Chondrocyte (in vitro differentiated cells): ENCODE measurements at regions not wholly inside any gene's neighbourhood (a gene's known extent, or its start where the extent isn't known, plus 50 kb on each side); places are given as distances from the start of the nearest gene placed in this dataset.
A peak's percentile ranks its signal among the peaks of the same experiment; 100 is the strongest.

Experiments used
- DNase-seq: peaks from one replicate; pipeline ENCODE4 v3.0.0; 2021; ENCODE audit warnings: mixed read lengths, low spot score
- H3K27ac Mint-ChIP-seq: one replicate; pipeline ENCODE4 v1.8.0; 2021; ENCODE audit warnings: mild to moderate bottlenecking, moderate library complexity, mixed read lengths; ENCODE audit not compliant: unreplicated experiment
- H3K27me3 Mint-ChIP-seq: 2 replicates; pipeline ENCODE4 v1.8.0; 2021; ENCODE audit warnings: low read depth, mixed read lengths
- H3K36me3 Mint-ChIP-seq: 2 replicates; pipeline ENCODE4 v1.8.0; 2021; ENCODE audit warnings: low read depth, mixed read lengths
- H3K4me1 Mint-ChIP-seq: 2 replicates; pipeline ENCODE4 v1.8.0; 2021; ENCODE audit warnings: low read depth, mild to moderate bottlenecking, mixed read lengths
- H3K4me3 Mint-ChIP-seq: one replicate; pipeline ENCODE4 v1.8.0; 2021; ENCODE audit warnings: mild to moderate bottlenecking, moderate library complexity, mixed read lengths; ENCODE audit not compliant: unreplicated experiment
- H3K9me3 Mint-ChIP-seq: 2 replicates; pipeline ENCODE4 v1.8.0; 2021; ENCODE audit warnings: low read depth, mixed read lengths
- TF ChIP-seq, protein P1 (sequence below): fragments of 200-600 bp; sonication (generic); IDR thresholded peaks from 2 replicates; pipeline ENCODE4 v1.5.0; 2021; ENCODE audit warnings: antibody characterized with exemption, mild to moderate bottlenecking, moderate library complexity

DNA sequence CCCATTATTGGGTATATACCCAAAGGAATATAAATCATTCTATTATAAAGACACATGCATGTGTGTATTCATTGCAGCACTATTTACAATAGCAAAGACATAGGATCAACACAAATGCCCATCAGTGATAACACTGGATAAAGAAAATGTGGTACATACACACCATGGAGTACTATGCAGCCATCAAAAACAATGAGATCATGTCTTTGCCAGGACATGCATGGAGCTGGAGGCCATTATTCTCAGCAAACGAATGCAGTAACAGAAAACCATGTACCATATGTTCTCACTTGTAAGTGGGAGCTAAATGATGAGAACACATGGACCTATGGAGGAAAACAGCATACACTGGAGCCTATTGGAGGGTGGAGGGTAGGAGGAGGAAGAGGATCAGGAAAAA is 402.4 kb downstream of the CSNK1G3 start:
- H3K27me3 Mint-ChIP-seq: no peaks in the 10 kb centered on the region
- no peak overlapping the region for H3K4me3 Mint-ChIP-seq
- peaks cover 17% of the 10 kb centered on the region for H3K9me3 Mint-ChIP-seq
- TF ChIP-seq, protein P1, sequence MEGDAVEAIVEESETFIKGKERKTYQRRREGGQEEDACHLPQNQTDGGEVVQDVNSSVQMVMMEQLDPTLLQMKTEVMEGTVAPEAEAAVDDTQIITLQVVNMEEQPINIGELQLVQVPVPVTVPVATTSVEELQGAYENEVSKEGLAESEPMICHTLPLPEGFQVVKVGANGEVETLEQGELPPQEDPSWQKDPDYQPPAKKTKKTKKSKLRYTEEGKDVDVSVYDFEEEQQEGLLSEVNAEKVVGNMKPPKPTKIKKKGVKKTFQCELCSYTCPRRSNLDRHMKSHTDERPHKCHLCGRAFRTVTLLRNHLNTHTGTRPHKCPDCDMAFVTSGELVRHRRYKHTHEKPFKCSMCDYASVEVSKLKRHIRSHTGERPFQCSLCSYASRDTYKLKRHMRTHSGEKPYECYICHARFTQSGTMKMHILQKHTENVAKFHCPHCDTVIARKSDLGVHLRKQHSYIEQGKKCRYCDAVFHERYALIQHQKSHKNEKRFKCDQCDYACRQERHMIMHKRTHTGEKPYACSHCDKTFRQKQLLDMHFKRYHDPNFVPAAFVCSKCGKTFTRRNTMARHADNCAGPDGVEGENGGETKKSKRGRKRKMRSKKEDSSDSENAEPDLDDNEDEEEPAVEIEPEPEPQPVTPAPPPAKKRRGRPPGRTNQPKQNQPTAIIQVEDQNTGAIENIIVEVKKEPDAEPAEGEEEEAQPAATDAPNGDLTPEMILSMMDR: no peak
- peaks cover 32% of the 10 kb centered on the region for H3K4me1 Mint-ChIP-seq
- no peak for DNase-seq
- H3K36me3 Mint-ChIP-seq: no peaks in the 10 kb centered on the region
- H3K27ac Mint-ChIP-seq: no peak overlapping the region

- Mint-ChIP-seq H3K36me3 (no peaks in the 10 kb centered on the region), H3K9me3 (no peaks in the 10 kb centered on the region), H3K4me3 (no peak overlapping the region), H3K4me1 (peaks cover 12% of the 10 kb centered on the region), H3K27me3 (no peaks in the 10 kb centered on the region), H3K27ac (no peak overlapping the region)
- DNase-seq: no peak
- TF ChIP-seq, protein P1: no peak
These were observed 395.4 kb downstream of the CSNK1G3 start for GRCh38 chr5:123907349-123907748.

GRCh38 chr5:123906698-123907295 is 394.8 kb downstream of the CSNK1G3 start:
- no peaks in the 10 kb centered on the region for H3K9me3 Mint-ChIP-seq
- TF ChIP-seq, protein P1: no peak
- H3K27me3 Mint-ChIP-seq: no peaks in the 10 kb centered on the region
- peaks cover 12% of the 10 kb centered on the region for H3K4me1 Mint-ChIP-seq
- no peak overlapping the region for H3K4me3 Mint-ChIP-seq
- H3K27ac Mint-ChIP-seq: no peak overlapping the region
- DNase-seq: no peak
- H3K36me3 Mint-ChIP-seq: no peaks in the 10 kb centered on the region

DNA sequence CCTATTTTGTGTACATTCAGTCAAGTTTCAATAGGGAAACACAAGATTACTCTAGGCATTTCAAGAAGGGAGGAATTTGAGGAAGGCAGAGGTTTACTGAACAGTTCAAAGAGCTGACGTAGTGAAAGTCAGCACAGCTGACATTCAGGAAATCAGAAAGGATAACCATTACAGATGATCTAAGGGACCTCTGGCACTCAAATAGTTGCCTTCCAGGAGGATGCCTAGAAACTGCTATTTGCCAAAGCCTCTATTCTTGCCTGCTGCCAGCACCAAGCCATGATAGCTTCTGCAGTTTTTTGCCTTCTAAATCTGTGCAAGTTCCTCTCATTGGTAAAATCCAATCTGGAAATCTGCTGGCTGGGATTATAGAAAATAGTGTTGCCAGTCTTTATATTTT is 373.1 kb downstream of the CSNK1G3 start:
- TF ChIP-seq, protein P1: no peak
- H3K27me3 Mint-ChIP-seq: no peaks in the 10 kb centered on the region
- H3K27ac Mint-ChIP-seq: no peak overlapping the region
- H3K4me1 Mint-ChIP-seq: peaks cover 25% of the 10 kb centered on the region
- no peak overlapping the region for H3K4me3 Mint-ChIP-seq
- H3K36me3 Mint-ChIP-seq: no peaks in the 10 kb centered on the region
- H3K9me3 Mint-ChIP-seq: no peaks in the 10 kb centered on the region
- DNase-seq: no peak

DNA sequence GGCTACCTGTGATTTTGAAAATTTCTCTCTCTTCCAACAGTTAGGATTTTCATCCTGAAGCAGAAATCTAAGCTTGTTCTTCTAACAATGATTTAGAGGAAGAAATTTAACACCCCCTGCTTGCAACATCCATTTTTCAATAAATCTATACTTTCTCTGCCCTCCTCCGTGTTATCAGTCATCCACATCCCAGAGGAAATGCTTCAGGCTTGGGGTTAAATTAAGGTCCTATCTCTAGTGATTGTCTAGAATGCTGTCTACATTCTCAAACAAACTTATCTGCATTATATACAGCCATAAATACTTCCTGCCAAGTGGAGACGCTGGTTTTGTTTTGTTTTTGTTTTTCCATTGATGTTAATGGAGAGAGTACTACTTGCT is 371.0 kb downstream of the CSNK1G3 start:
- no peaks in the 10 kb centered on the region for H3K27me3 Mint-ChIP-seq
- H3K9me3 Mint-ChIP-seq: no peaks in the 10 kb centered on the region
- DNase-seq: no peak
- H3K4me3 Mint-ChIP-seq: no peak overlapping the region
- H3K4me1 Mint-ChIP-seq: peaks cover 25% of the 10 kb centered on the region
- TF ChIP-seq, protein P1: no peak
- no peaks in the 10 kb centered on the region for H3K36me3 Mint-ChIP-seq
- H3K27ac Mint-ChIP-seq: peak overlapping the region; percentile 2
